CD4-positive, alpha-beta T cell (primary cell): ENCODE measurements at regions not wholly inside any gene's neighbourhood (a gene's known extent, or its start where the extent isn't known, plus 50 kb on each side); places are given as distances from the start of the nearest gene placed in this dataset.

Experiments
- ATAC-seq: fragments of 200-7000 bp; cut with Tn5 transposase; one replicate; pipeline ENCODE4 v1.10.0; 2022; ENCODE audit warnings: mild to moderate bottlenecking; ENCODE audit not compliant: poor library complexity
- CTCF ChIA-PET: fragments of 350-600 bp; sonication (Branson Sonifier 250); formaldehyde crosslinking; loops from one replicate; lab custom pipeline; 2021; ENCODE audit warnings: antibody characterized with exemption, inconsistent platforms; lab: Charles Lee
- POLR2A ChIA-PET: fragments of 350-600 bp; sonication (Branson Sonifier 250); formaldehyde crosslinking; loops from one replicate; lab custom pipeline; 2021; ENCODE audit warnings: antibody characterized with exemption, inconsistent platforms; lab: Charles Lee
- DNase-seq, 14 experiments: peaks; one replicate each; pipeline ENCODE4 v3.0.0-alpha.2; 2013 to 2020; ENCODE audit warnings: mixed read lengths in 2 of 14
- H3K27ac ChIP-seq, 2 donors: one replicate each; pipeline versions ENCODE4 v1.5.1 to v1.7.0; 2013; ENCODE audit warnings: low read length in 2 of 2, low read depth in 1 of 2, mild to moderate bottlenecking in 1 of 2
- H3K27me3 ChIP-seq, 2 experiments: 1 replicate in 1 of 2; 2 replicates in 1 of 2; pipeline versions ENCODE4 v1.6.1 to v1.7.0; 2013; ENCODE audit warnings: low read length in 2 of 2, control low read depth in 1 of 2, mild to moderate bottlenecking in 1 of 2, moderate library complexity in 1 of 2; ENCODE audit not compliant: insufficient read depth in 2 of 2, control insufficient read depth in 1 of 2
- H3K36me3 ChIP-seq: one replicate; pipeline ENCODE4 v1.6.1; 2013; ENCODE audit warnings: low read length, control low read depth; ENCODE audit not compliant: insufficient read depth
- H3K4me1 ChIP-seq: one replicate; pipeline ENCODE4 v1.6.1; 2013; ENCODE audit warnings: low read length, control low read depth; ENCODE audit not compliant: insufficient read depth
- H3K4me3 ChIP-seq: one replicate; pipeline ENCODE4 v1.5.1; 2013; ENCODE audit warnings: mild to moderate bottlenecking, low read length, moderate library complexity
- H3K9me3 ChIP-seq, 2 experiments: 1 replicate in 1 of 2; 2 replicates in 1 of 2; pipeline versions ENCODE4 v1.6.1 to v1.7.0; 2013; ENCODE audit warnings: low read length in 2 of 2, mild to moderate bottlenecking in 2 of 2, control low read depth in 1 of 2, moderate library complexity in 1 of 2; ENCODE audit not compliant: control insufficient read depth in 1 of 2, insufficient read depth in 1 of 2
- H3K27ac Mint-ChIP-seq: one replicate; pipeline ENCODE4 v1.8.0; 2020; ENCODE audit warnings: mixed read lengths
- H3K27me3 Mint-ChIP-seq: one replicate; pipeline ENCODE4 v1.8.0; 2021; ENCODE audit warnings: mixed read lengths
- H3K36me3 Mint-ChIP-seq: one replicate; pipeline ENCODE4 v1.8.0; 2021; ENCODE audit warnings: low read depth, mixed read lengths
- H3K4me1 Mint-ChIP-seq: one replicate; pipeline ENCODE4 v1.8.0; 2021; ENCODE audit warnings: low read depth, mixed read lengths
- H3K4me3 Mint-ChIP-seq: one replicate; pipeline ENCODE4 v1.8.0; 2020; ENCODE audit warnings: mild to moderate bottlenecking, mixed read lengths
- H3K9me3 Mint-ChIP-seq: one replicate; pipeline ENCODE4 v1.8.0; 2020; ENCODE audit warnings: mixed read lengths
- CTCF ChIP-seq: fragments of 200-600 bp; IDR thresholded peaks from one replicate; pipeline ENCODE4 v1.8.0; 2022; ENCODE audit warnings: antibody characterized with exemption, mild to moderate bottlenecking
- intact Hi-C, 2 experiments: fragments of 100-400 bp; cut with DNase I in 1 of 2; cut with micrococcal nuclease in 1 of 2; formaldehyde crosslinking; loops; one replicate each; pipeline versions ENCODE4 v1.15.1 to v1.9.0; 2023 to 2025; cut with DNase I, micrococcal nuclease

GRCh38 chr5:23400951-23401350 is 106.5 kb upstream of the PRDM9 start:
- Histone ChIP-seq H3K27ac (no peak overlapping the region), H3K4me3 (no peak overlapping the region), H3K9me3 (peaks cover 0 to 4% of the 10 kb centered on the region in 2 experiments), H3K4me1 (no peaks in the 10 kb centered on the region), H3K27me3 (no peaks in the 10 kb centered on the region), H3K36me3 (no peaks in the 10 kb centered on the region)
- DNase-seq: no peak
- Mint-ChIP-seq H3K27ac (no peak overlapping the region), H3K4me3 (no peak overlapping the region), H3K9me3 (peaks cover 7% of the 10 kb centered on the region), H3K36me3 (no peaks in the 10 kb centered on the region), H3K27me3 (no peaks in the 10 kb centered on the region), H3K4me1 (no peaks in the 10 kb centered on the region)
- ChIA-PET POLR2A (no interaction called here), CTCF (no interaction called here)
- no peak for ATAC-seq
- TF ChIP-seq CTCF: no peak
- intact Hi-C loops: no loop called here

- H3K36me3 Mint-ChIP-seq: no peaks in the 10 kb centered on the region
- no peak overlapping the region for H3K4me3 Mint-ChIP-seq
- Histone ChIP-seq H3K4me1 (no peaks in the 10 kb centered on the region), H3K27me3 (no peaks in the 10 kb centered on the region), H3K27ac (no peak overlapping the region), H3K36me3 (no peaks in the 10 kb centered on the region), H3K4me3 (no peak overlapping the region), H3K9me3 (peaks cover 0 to 4% of the 10 kb centered on the region in 2 experiments)
- H3K9me3 Mint-ChIP-seq: peaks cover 13% of the 10 kb centered on the region
- CTCF ChIA-PET: no interaction called here
- intact Hi-C loops: no loop called here
- no peaks in the 10 kb centered on the region for H3K4me1 Mint-ChIP-seq
- ATAC-seq (no peak), DNase-seq (no peak)
- no peak for TF ChIP-seq CTCF
- POLR2A ChIA-PET: no interaction called here
- no peak overlapping the region for H3K27ac Mint-ChIP-seq
- H3K27me3 Mint-ChIP-seq: no peaks in the 10 kb centered on the region
Measured at GRCh38 chr5:23396346-23396745, 111.1 kb upstream of the PRDM9 start.

- H3K9me3 Mint-ChIP-seq: peaks cover 11% of the 10 kb centered on the region
- no peaks in the 10 kb centered on the region for H3K36me3 Mint-ChIP-seq
Measured at GRCh38 chr5:23389291-23390101, 117.9 kb upstream of the PRDM9 start.

More at GRCh38 chr5:23389291-23390101, 117.9 kb upstream of the PRDM9 start:
- intact Hi-C loops: no loop called here
- Mint-ChIP-seq H3K4me1 (no peaks in the 10 kb centered on the region), H3K27ac (no peak overlapping the region), H3K27me3 (no peaks in the 10 kb centered on the region), H3K4me3 (no peak overlapping the region)
- Histone ChIP-seq H3K9me3 (peaks cover 0 to 7% of the 10 kb centered on the region in 2 experiments), H3K27ac (no peak overlapping the region), H3K4me3 (no peak overlapping the region), H3K36me3 (no peaks in the 10 kb centered on the region), H3K27me3 (no peaks in the 10 kb centered on the region), H3K4me1 (no peaks in the 10 kb centered on the region)
- ChIA-PET POLR2A (no interaction called here), CTCF (no interaction called here)
- ATAC-seq (no peak), DNase-seq (no peak)
- no peak for TF ChIP-seq CTCF
